GM12891 (cell line): ENCODE measurements at regions not wholly inside any gene's neighbourhood (a gene's known extent, or its start where the extent isn't known, plus 50 kb on each side); places are given as distances from the start of the nearest gene placed in this dataset.

Experiments
- POLR2A ChIP-seq: IDR thresholded peaks from 2 replicates; pipeline ENCODE4 v1.6.1; 2011; ENCODE audit warnings: low read depth, low read length, control low read depth
- POLR2AphosphoS5 ChIP-seq: IDR thresholded peaks from 2 replicates; pipeline ENCODE4 v1.6.1; 2011; ENCODE audit warnings: low read depth, low read length, control low read depth
- TAF1 ChIP-seq: IDR thresholded peaks from 2 replicates; pipeline ENCODE4 v1.6.1; 2011; ENCODE audit warnings: low read depth, low read length, control low read depth

DNA sequence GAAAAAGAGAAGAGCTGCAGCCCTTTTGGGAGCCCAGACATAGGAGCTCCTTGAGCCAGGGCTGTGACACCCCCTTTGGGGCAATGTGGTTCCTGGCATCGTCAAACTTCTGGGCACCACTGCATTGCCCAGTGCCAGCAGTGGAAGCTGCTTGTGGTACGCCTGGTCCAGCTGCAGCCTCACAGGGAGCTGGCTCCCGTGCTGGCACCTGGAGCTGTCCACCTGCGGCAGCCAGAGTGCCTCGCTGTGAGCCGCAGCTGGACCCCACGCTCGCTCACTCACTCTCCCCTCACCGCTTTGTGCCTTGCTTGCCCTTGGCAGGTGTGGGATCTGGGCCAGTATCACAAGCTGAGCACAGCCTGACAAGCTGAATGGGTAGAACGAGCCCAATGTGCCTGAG lies 1150.8 kb upstream of the CDH6 start:
- TF ChIP-seq POLR2A (no peak), POLR2AphosphoS5 (no peak), TAF1 (no peak)
